ENCODE measurements at regions not wholly inside any gene's neighbourhood (a gene's known extent, or its start where the extent isn't known, plus 50 kb on each side); places are given as distances from the start of the nearest gene placed in this dataset.
"Not testable (repeated sequence)": the region's sequence is repeated elsewhere in the genome, so short reads cannot be mapped to it uniquely, and the experiment has no call there.

GRCh38 chr7:28900311-28900710, 57.8 kb downstream of the TRIL start:
- no peak overlapping the region for H3K27ac Mint-ChIP-seq
- CTCF ChIA-PET = interaction anchor here (1.1 kb wide), 1 partner anchor 21 kb away, joined by 3 read pairs; no protein-coding TSS in a partner anchor
- H3K4me3 Mint-ChIP-seq = no peak overlapping the region
- no peak for DNase-seq
- no peaks in the 10 kb centered on the region for H3K36me3 Mint-ChIP-seq
- no peaks in the 10 kb centered on the region for H3K4me1 Mint-ChIP-seq
- no peaks in the 10 kb centered on the region for H3K27me3 Mint-ChIP-seq
- H3K9me3 Mint-ChIP-seq = no peaks in the 10 kb centered on the region

- no peak for DNase-seq
- CTCF ChIA-PET = no interaction called here
- H3K9me3 Mint-ChIP-seq = no peaks in the 10 kb centered on the region
- H3K4me1 Mint-ChIP-seq = no peaks in the 10 kb centered on the region
- H3K27me3 Mint-ChIP-seq = peaks cover 9% of the 10 kb centered on the region
- no peaks in the 10 kb centered on the region for H3K36me3 Mint-ChIP-seq
- H3K27ac Mint-ChIP-seq = no peak overlapping the region
- H3K4me3 Mint-ChIP-seq = no peak overlapping the region
Observed at GRCh38 chr7:28893888-28894287, 64.2 kb downstream of the TRIL start.

DNA sequence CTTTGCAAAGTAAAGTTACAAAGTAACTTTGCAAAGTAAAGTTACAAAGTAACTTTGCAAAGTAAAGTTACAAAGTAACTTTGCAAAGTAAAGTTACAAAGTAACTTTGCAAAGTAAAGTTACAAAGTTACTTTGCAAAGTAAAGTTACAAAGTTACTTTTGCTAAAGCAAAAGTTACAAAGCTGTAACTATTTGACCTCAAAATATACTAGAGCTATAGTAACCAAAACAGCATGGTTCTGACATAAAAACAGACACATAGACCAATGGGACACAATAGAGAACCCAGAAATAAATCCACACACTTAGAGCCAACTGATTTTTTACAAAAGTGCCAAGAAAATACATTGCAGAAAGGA, 66.3 kb downstream of the TRIL start:
- H3K4me1 Mint-ChIP-seq, DNase-seq, H3K27ac Mint-ChIP-seq, H3K4me3 Mint-ChIP-seq, CTCF ChIA-PET, H3K36me3 Mint-ChIP-seq, H3K27me3 Mint-ChIP-seq, H3K9me3 Mint-ChIP-seq: not testable (repeated sequence)

- Mint-ChIP-seq H3K27ac (no peak overlapping the region), H3K27me3 (peaks cover 9% of the 10 kb centered on the region), H3K9me3 (no peaks in the 10 kb centered on the region), H3K4me1 (no peaks in the 10 kb centered on the region), H3K36me3 (no peaks in the 10 kb centered on the region), H3K4me3 (no peak overlapping the region)
- no peak for DNase-seq
- CTCF ChIA-PET = no interaction called here
Observed at GRCh38 chr7:28891192-28891875, 66.8 kb downstream of the TRIL start.

GRCh38 chr7:28890137-28890536, 68.0 kb downstream of the TRIL start:
- Mint-ChIP-seq H3K36me3 (no peaks in the 10 kb centered on the region), H3K27ac (no peak overlapping the region), H3K4me3 (no peak overlapping the region), H3K4me1 (no peaks in the 10 kb centered on the region), H3K9me3 (no peaks in the 10 kb centered on the region), H3K27me3 (peaks cover 9% of the 10 kb centered on the region)
- no peak for DNase-seq
- CTCF ChIA-PET = no interaction called here

GRCh38 chr7:28889290-28889689, 68.8 kb downstream of the TRIL start:
- H3K9me3 Mint-ChIP-seq = no peaks in the 10 kb centered on the region
- CTCF ChIA-PET = no interaction called here
- H3K4me3 Mint-ChIP-seq = no peak overlapping the region
- H3K4me1 Mint-ChIP-seq = no peaks in the 10 kb centered on the region
- peaks cover 9% of the 10 kb centered on the region for H3K27me3 Mint-ChIP-seq
- DNase-seq = no peak
- H3K27ac Mint-ChIP-seq = no peak overlapping the region
- no peaks in the 10 kb centered on the region for H3K36me3 Mint-ChIP-seq

- Mint-ChIP-seq H3K27ac (no peak overlapping the region), H3K27me3 (peaks cover 4% of the 10 kb centered on the region), H3K9me3 (no peaks in the 10 kb centered on the region), H3K4me3 (no peak overlapping the region), H3K4me1 (no peaks in the 10 kb centered on the region), H3K36me3 (no peaks in the 10 kb centered on the region)
- DNase-seq = no peak
- CTCF ChIA-PET = no interaction called here
Observed at GRCh38 chr7:28885771-28886170, 72.4 kb downstream of the TRIL start.

GRCh38 chr7:28882869-28883470, 75.2 kb downstream of the TRIL start:
- no peak overlapping the region for H3K27ac Mint-ChIP-seq
- H3K9me3 Mint-ChIP-seq = no peaks in the 10 kb centered on the region
- no peak overlapping the region for H3K4me3 Mint-ChIP-seq
- no peak for DNase-seq
- CTCF ChIA-PET = no interaction called here
- H3K27me3 Mint-ChIP-seq = peaks cover 10% of the 10 kb centered on the region
- no peaks in the 10 kb centered on the region for H3K4me1 Mint-ChIP-seq
- no peaks in the 10 kb centered on the region for H3K36me3 Mint-ChIP-seq

DNA sequence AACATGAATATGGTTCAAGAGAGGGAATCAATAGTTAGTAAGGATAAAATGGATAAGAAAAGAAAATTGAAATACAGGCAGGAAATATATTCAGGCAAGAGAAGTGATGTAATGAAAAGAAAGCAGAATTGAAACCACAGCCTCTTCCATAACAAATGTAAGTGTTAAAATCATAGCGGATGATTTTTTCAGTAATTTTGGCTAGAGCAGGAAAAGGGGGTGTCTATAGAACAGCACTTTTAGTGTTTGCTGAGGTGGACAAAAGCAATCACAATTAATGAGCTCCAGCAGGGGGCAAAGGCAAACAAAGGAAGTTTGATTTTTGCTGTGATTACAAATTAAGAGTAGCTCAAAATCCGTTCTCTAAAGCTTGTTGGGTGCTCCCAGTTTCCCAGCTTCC, 79.0 kb downstream of the TRIL start:
- no peak for DNase-seq
- Mint-ChIP-seq H3K4me1 (no peaks in the 10 kb centered on the region), H3K9me3 (no peaks in the 10 kb centered on the region), H3K27ac (no peak overlapping the region), H3K36me3 (no peaks in the 10 kb centered on the region), H3K4me3 (no peak overlapping the region), H3K27me3 (peaks cover 14% of the 10 kb centered on the region)
- CTCF ChIA-PET = interaction anchor here (0.8 kb wide), 1 partner anchor 42 kb away, joined by 3 read pairs; no protein-coding TSS in a partner anchor

- Mint-ChIP-seq H3K4me3 (no peak overlapping the region), H3K36me3 (no peaks in the 10 kb centered on the region), H3K4me1 (no peaks in the 10 kb centered on the region), H3K27me3 (peaks cover 14% of the 10 kb centered on the region), H3K27ac (no peak overlapping the region), H3K9me3 (no peaks in the 10 kb centered on the region)
- no peak for DNase-seq
- CTCF ChIA-PET = no interaction called here
Observed at GRCh38 chr7:28878481-28878880, 79.6 kb downstream of the TRIL start.

Data from activated naive CD4-positive, alpha-beta T cell treated with anti-CD3 and anti-CD28 coated beads, Interleukin-2, amount 10 ng/mL, durations not matched to agents 7 days and 5 days (primary cell).